Astrocyte (in vitro differentiated cells and primary cell): ENCODE measurements at regions not wholly inside any gene's neighbourhood (a gene's known extent, or its start where the extent isn't known, plus 50 kb on each side); places are given as distances from the start of the nearest gene placed in this dataset.

Experiments
- DNase-seq: peaks from one replicate; pipeline ENCODE4 v3.0.0-alpha.2; 2010; ENCODE audit warnings: low read depth
- FAIRE-seq: peaks from 2 replicates; lab custom pipeline; 2011; peaks lifted over from hg19 to GRCh38; lab: Jason Lieb, UNC
- H2AFZ ChIP-seq: 2 replicates; pipeline ENCODE4 v1.6.0; 2012; ENCODE audit warnings: low read depth, low read length, inconsistent platforms
- H3K27ac ChIP-seq: 2 replicates; pipeline ENCODE4 v1.5.1; 2011; ENCODE audit warnings: low read depth, low read length, inconsistent platforms
- H3K27me3 ChIP-seq: 2 replicates; pipeline ENCODE4 v1.6.0; 2011; ENCODE audit warnings: low read length, inconsistent platforms; ENCODE audit not compliant: insufficient read depth
- H3K36me3 ChIP-seq: 2 replicates; pipeline ENCODE4 v1.5.1; 2011; ENCODE audit warnings: low read length, inconsistent platforms; ENCODE audit not compliant: insufficient read depth
- H3K4me1 ChIP-seq: 2 replicates; pipeline ENCODE4 v1.5.1; 2011; ENCODE audit warnings: low read length, inconsistent platforms; ENCODE audit not compliant: insufficient read depth
- H3K4me2 ChIP-seq: 2 replicates; pipeline ENCODE4 v1.6.0; 2012; ENCODE audit warnings: low read length, inconsistent platforms
- H3K4me3 ChIP-seq: 2 replicates; pipeline ENCODE4 v1.5.1; 2011; ENCODE audit warnings: low read depth, mild to moderate bottlenecking, low read length, inconsistent platforms; ENCODE audit not compliant: insufficient read depth
- H3K79me2 ChIP-seq: 2 replicates; pipeline ENCODE4 v1.6.0; 2012; ENCODE audit warnings: mild to moderate bottlenecking, low read length, inconsistent platforms; ENCODE audit not compliant: insufficient read depth
- H3K9ac ChIP-seq: 2 replicates; pipeline ENCODE4 v1.6.0; 2012; ENCODE audit warnings: mild to moderate bottlenecking, low read length, inconsistent platforms
- H3K9me3 ChIP-seq: 2 replicates; pipeline ENCODE4 v1.5.1; 2012; ENCODE audit warnings: low read depth, mild to moderate bottlenecking, low read length, inconsistent platforms; ENCODE audit not compliant: insufficient read depth
- H4K20me1 ChIP-seq: 2 replicates; pipeline ENCODE4 v1.6.0; 2012; ENCODE audit warnings: low read length, inconsistent platforms; ENCODE audit not compliant: insufficient read depth
- H3K27ac Mint-ChIP-seq: one replicate; pipeline ENCODE4 v1.8.0; 2021; ENCODE audit warnings: mild to moderate bottlenecking, mixed read lengths; ENCODE audit not compliant: unreplicated experiment
- H3K27me3 Mint-ChIP-seq: one replicate; pipeline ENCODE4 v1.8.0; 2021; ENCODE audit warnings: low read depth, mixed read lengths; ENCODE audit not compliant: unreplicated experiment
- H3K36me3 Mint-ChIP-seq: one replicate; pipeline ENCODE4 v1.8.0; 2021; ENCODE audit warnings: low read depth, mixed read lengths; ENCODE audit not compliant: unreplicated experiment
- H3K4me1 Mint-ChIP-seq: one replicate; pipeline ENCODE4 v1.8.0; 2021; ENCODE audit warnings: low read depth, mixed read lengths; ENCODE audit not compliant: unreplicated experiment
- H3K4me3 Mint-ChIP-seq: one replicate; pipeline ENCODE4 v1.8.0; 2021; ENCODE audit warnings: mild to moderate bottlenecking, moderate library complexity, mixed read lengths; ENCODE audit not compliant: unreplicated experiment
- H3K9me3 Mint-ChIP-seq: one replicate; pipeline ENCODE4 v1.8.0; 2021; ENCODE audit warnings: mild to moderate bottlenecking, mixed read lengths; ENCODE audit not compliant: unreplicated experiment
- CTCF ChIP-seq: IDR thresholded peaks from 2 replicates; pipeline ENCODE4 v1.5.1; 2011; ENCODE audit warnings: low read depth, mild to moderate bottlenecking, inconsistent platforms, low read length, moderate library complexity; ENCODE audit not compliant: insufficient read depth
- EZH2 ChIP-seq: IDR thresholded peaks from 2 replicates; pipeline ENCODE4 v1.6.1; 2012; ENCODE audit warnings: mild to moderate bottlenecking, low read length, inconsistent platforms; ENCODE audit not compliant: insufficient read depth

GRCh38 chr1:56061824-56062223 is 517.5 kb downstream of the PLPP3 start:
- Histone ChIP-seq H3K27me3 (no peaks in the 10 kb centered on the region), H3K36me3 (no peaks in the 10 kb centered on the region), H3K27ac (no peak overlapping the region), H3K9ac (no peak overlapping the region), H3K79me2 (no peaks in the 10 kb centered on the region), H3K4me2 (no peak overlapping the region), H4K20me1 (no peaks in the 10 kb centered on the region), H3K4me1 (no peaks in the 10 kb centered on the region), H3K9me3 (no peaks in the 10 kb centered on the region), H2AFZ (no peak overlapping the region), H3K4me3 (no peak overlapping the region)
- Mint-ChIP-seq H3K36me3 (no peaks in the 10 kb centered on the region), H3K4me1 (peaks cover 20% of the 10 kb centered on the region), H3K9me3 (peaks cover 3% of the 10 kb centered on the region), H3K27ac (no peak overlapping the region), H3K27me3 (peaks cover 12% of the 10 kb centered on the region), H3K4me3 (no peak overlapping the region)
- no peak for TF ChIP-seq CTCF
- TF ChIP-seq EZH2, result no peak
- no peak for DNase-seq
- FAIRE-seq, result no peak

- H3K4me2 ChIP-seq, result no peak overlapping the region
- Mint-ChIP-seq H3K27ac (no peak overlapping the region), H3K36me3 (no peaks in the 10 kb centered on the region), H3K27me3 (peaks cover 13% of the 10 kb centered on the region), H3K4me3 (no peak overlapping the region), H3K4me1 (peaks cover 20% of the 10 kb centered on the region), H3K9me3 (peaks cover 3% of the 10 kb centered on the region)
- no peaks in the 10 kb centered on the region for H3K4me1 ChIP-seq
- TF ChIP-seq CTCF, result no peak
- TF ChIP-seq EZH2, result no peak
- no peaks in the 10 kb centered on the region for H3K79me2 ChIP-seq
- no peaks in the 10 kb centered on the region for H3K27me3 ChIP-seq
- no peak overlapping the region for H2AFZ ChIP-seq
- no peaks in the 10 kb centered on the region for H4K20me1 ChIP-seq
- no peak for DNase-seq
- no peaks in the 10 kb centered on the region for H3K9me3 ChIP-seq
- no peak overlapping the region for H3K9ac ChIP-seq
- H3K36me3 ChIP-seq, result no peaks in the 10 kb centered on the region
- no peak for FAIRE-seq
- no peak overlapping the region for H3K27ac ChIP-seq
- no peak overlapping the region for H3K4me3 ChIP-seq
These were observed 518.5 kb downstream of the PLPP3 start for GRCh38 chr1:56060906-56061305.

- H3K4me3 Mint-ChIP-seq, result no peak overlapping the region
- Histone ChIP-seq H3K36me3 (no peaks in the 10 kb centered on the region), H3K4me1 (no peaks in the 10 kb centered on the region), H3K9ac (no peak overlapping the region), H4K20me1 (no peaks in the 10 kb centered on the region), H3K79me2 (no peaks in the 10 kb centered on the region), H3K27ac (no peak overlapping the region), H3K4me3 (no peak overlapping the region), H3K9me3 (no peaks in the 10 kb centered on the region), H2AFZ (no peak overlapping the region), H3K27me3 (no peaks in the 10 kb centered on the region), H3K4me2 (no peak overlapping the region)
- no peaks in the 10 kb centered on the region for H3K36me3 Mint-ChIP-seq
- peaks cover 3% of the 10 kb centered on the region for H3K9me3 Mint-ChIP-seq
- FAIRE-seq, result no peak
- TF ChIP-seq CTCF (no peak), EZH2 (no peak)
- no peak for DNase-seq
- H3K27ac Mint-ChIP-seq, result no peak overlapping the region
- H3K4me1 Mint-ChIP-seq, result no peaks in the 10 kb centered on the region
- H3K27me3 Mint-ChIP-seq, result peaks cover 30% of the 10 kb centered on the region
These were observed 521.6 kb downstream of the PLPP3 start for GRCh38 chr1:56057466-56058405.
